Body of pancreas (tissue), 4 donors: ENCODE measurements at regions not wholly inside any gene's neighbourhood (a gene's known extent, or its start where the extent isn't known, plus 50 kb on each side); places are given as distances from the start of the nearest gene placed in this dataset.

Experiments used
- ATAC-seq: fragments of 150-250 bp; one replicate; pipeline ENCODE4 v1.9.1; 2016
- DNase-seq, 4 donors: peaks; one replicate each; pipeline ENCODE4 v3.0.0-alpha.2; 2019
- H3K27ac ChIP-seq, 4 donors: fragments of 200-600 bp; sonication (generic); 1 replicate in 3 of 4; 2 replicates in 1 of 4; pipeline versions ENCODE4 v1.5.1 to v1.6.1; 2016 to 2019; ENCODE audit warnings: mild to moderate bottlenecking in 1 of 4, mixed read lengths in 1 of 4, moderate library complexity in 1 of 4
- H3K27me3 ChIP-seq, 2 donors: fragments of 200-600 bp; sonication (generic); one replicate each; pipeline ENCODE4 v1.6.0; 2016; ENCODE audit warnings: mild to moderate bottlenecking in 1 of 2
- H3K36me3 ChIP-seq, 2 donors: fragments of 200-600 bp; sonication (generic); replicated peaks in 1 of 2; 2 replicates each; pipeline ENCODE4 v1.5.1; 2016; ENCODE audit warnings: low read depth in 2 of 2; ENCODE audit not compliant: insufficient read depth in 1 of 2
- H3K4me1 ChIP-seq: fragments of 200-600 bp; sonication (generic); one replicate; pipeline ENCODE4 v1.6.0; 2016
- H3K4me3 ChIP-seq, 2 donors: fragments of 200-600 bp; sonication (generic); 1 replicate in 1 of 2; 2 replicates in 1 of 2; pipeline ENCODE4 v1.5.1; 2016 to 2019
- H3K9me3 ChIP-seq, 3 donors: fragments of 200-600 bp; sonication (generic); 1 replicate in 2 of 3; 2 replicates in 1 of 3; pipeline ENCODE4 v1.5.1; 2016
- CTCF ChIP-seq, 7 experiments: fragments of 450-650 bp in 4 of 7; fragments of 200-600 bp in 3 of 7; sonication (generic) in 3 of 7; IDR thresholded peaks; one replicate each; pipeline ENCODE4 v1.5.1; 2016 to 2019; ENCODE audit warnings: antibody characterized with exemption in 7 of 7
- POLR2A ChIP-seq, 3 donors: fragments of 450-650 bp; IDR thresholded peaks; one replicate each; pipeline ENCODE4 v1.6.1; 2016; ENCODE audit warnings: antibody characterized with exemption in 3 of 3, mild to moderate bottlenecking in 2 of 3
- WGBS, 2 donors: methylation state at CpG; one replicate each; pipeline ENCODE4 v1.1.5; 2017; 5-methylcytosine and 5-hydroxymethylcytosine counted together
- intact Hi-C: fragments of 100-400 bp; cut with DNase I; formaldehyde crosslinking; loops from one replicate; pipeline ENCODE4 v1.15.1; 2023

DNA sequence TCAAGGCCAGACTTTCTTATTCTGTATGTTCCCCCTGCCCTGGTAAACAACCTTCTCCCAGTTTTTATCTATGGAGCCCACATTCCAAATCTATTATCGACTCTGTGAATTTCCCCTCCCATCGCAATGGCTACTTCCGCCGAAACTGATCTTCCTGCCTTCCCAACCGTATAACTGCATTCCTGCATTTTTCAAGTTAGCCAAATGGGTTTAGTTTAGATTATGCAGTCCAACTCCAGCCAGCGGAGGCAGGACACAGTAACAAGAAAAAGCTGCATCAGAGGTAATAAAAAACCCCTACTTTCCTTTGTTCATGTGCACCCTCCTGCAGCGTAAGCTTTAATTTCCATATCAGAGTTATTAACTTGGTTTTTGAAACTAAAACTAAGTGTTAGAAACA is 112.2 kb upstream of the ZNF91 start:
- intact Hi-C loops: no loop called here
- no peak for TF ChIP-seq CTCF (IDR thresholded peaks at IDR 0.05)
- TF ChIP-seq POLR2A (IDR thresholded peaks at IDR 0.05): no peak
- WGBS, 2 donors: 71 to 80% methylated on average over 7 of the region's 7 CpGs
- ATAC-seq (no peak), DNase-seq (no peak)
- H3K27ac ChIP-seq: no peak overlapping the region
- no peaks in the 10 kb centered on the region for H3K9me3 ChIP-seq
- no peaks in the 10 kb centered on the region for H3K27me3 ChIP-seq
- no peaks in the 10 kb centered on the region for H3K36me3 ChIP-seq
- H3K4me1 ChIP-seq: no peaks in the 10 kb centered on the region
- no peak overlapping the region for H3K4me3 ChIP-seq

DNA sequence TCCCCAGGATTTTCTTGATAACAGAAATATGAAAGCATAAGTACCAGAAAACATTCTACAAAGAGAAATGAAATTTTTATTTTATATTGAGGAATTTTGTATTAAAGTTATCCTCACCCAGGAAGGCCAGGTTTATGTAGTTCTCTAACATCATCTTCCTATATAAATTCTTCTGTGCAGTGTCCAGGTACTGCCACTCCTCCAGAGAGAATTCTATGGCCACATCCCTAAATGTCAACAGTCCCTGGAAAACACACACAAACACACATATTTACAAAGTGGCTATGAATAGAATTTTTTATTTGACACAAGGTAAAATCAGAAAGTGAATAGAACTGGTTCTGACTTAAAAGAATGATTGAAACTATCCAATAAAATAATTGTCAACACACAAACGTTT is 110.5 kb upstream of the ZNF91 start:
- Histone ChIP-seq H3K27me3 (no peaks in the 10 kb centered on the region), H3K27ac (no peak overlapping the region), H3K4me1 (no peaks in the 10 kb centered on the region), H3K36me3 (no peaks in the 10 kb centered on the region), H3K9me3 (no peaks in the 10 kb centered on the region), H3K4me3 (no peak overlapping the region)
- TF ChIP-seq CTCF (IDR thresholded peaks at IDR 0.05) (no peak), POLR2A (IDR thresholded peaks at IDR 0.05) (no peak)
- DNase-seq: no peak
- 7 to 13% methylated on average over 1 of the region's 1 CpG for WGBS, 2 donors
- intact Hi-C loops: no loop called here
- no peak for ATAC-seq

DNA sequence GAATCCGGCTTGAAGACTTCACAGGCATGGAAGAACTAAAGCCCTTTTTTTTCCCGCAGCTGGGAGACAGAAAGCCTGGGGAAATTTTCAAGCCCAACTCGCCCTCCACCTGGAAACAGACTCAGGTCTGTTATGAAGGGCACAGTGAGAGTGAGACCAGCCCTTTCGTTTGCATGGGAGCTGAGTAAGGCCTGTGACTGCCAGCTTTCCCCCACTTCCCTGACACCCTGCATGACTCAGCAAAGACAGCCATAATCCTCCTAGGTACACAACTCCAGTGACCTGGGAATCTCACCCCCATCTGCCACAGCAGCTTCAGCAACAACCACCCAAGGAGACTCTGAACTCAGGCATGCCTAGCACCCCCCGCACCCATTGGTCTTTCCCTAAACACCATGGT is 87.6 kb upstream of the ZNF91 start:
- ATAC-seq: no peak
- H3K9me3 ChIP-seq: peaks cover 0 to 7% (median 0%) of the 10 kb centered on the region in 3 donors
- DNase-seq: no peak
- no peak overlapping the region for H3K4me3 ChIP-seq
- 47 to 59% methylated on average over 5 of the region's 5 CpGs for WGBS, 2 donors
- H3K4me1 ChIP-seq: no peaks in the 10 kb centered on the region
- H3K27me3 ChIP-seq: no peaks in the 10 kb centered on the region
- no peaks in the 10 kb centered on the region for H3K36me3 ChIP-seq
- H3K27ac ChIP-seq: no peak overlapping the region
- intact Hi-C loops: no loop called here
- TF ChIP-seq POLR2A (IDR thresholded peaks at IDR 0.05): no peak
- no peak for TF ChIP-seq CTCF (IDR thresholded peaks at IDR 0.05)

- WGBS, 2 donors: 3 to 5% methylated on average over 2 of the region's 2 CpGs
- Histone ChIP-seq H3K4me3 (no peak overlapping the region), H3K27me3 (no peaks in the 10 kb centered on the region), H3K27ac (no peak overlapping the region), H3K36me3 (no peaks in the 10 kb centered on the region), H3K4me1 (no peaks in the 10 kb centered on the region), H3K9me3 (peaks cover 0 to 14% (median 0%) of the 10 kb centered on the region in 3 donors)
- peak; percentile 58 for ATAC-seq
- no peak for DNase-seq
- TF ChIP-seq CTCF (IDR thresholded peaks at IDR 0.05) (no peak), POLR2A (IDR thresholded peaks at IDR 0.05) (no peak)
- intact Hi-C loops: no loop called here
Observed at GRCh38 chr19:23481043-23481442, 85.8 kb upstream of the ZNF91 start.

GRCh38 chr19:23475477-23475876 is 80.2 kb upstream of the ZNF91 start:
- Histone ChIP-seq H3K4me3 (no peak overlapping the region), H3K9me3 (peaks cover 0 to 19% (median 0%) of the 10 kb centered on the region in 3 donors), H3K4me1 (no peaks in the 10 kb centered on the region), H3K27ac (no peak overlapping the region), H3K36me3 (no peaks in the 10 kb centered on the region), H3K27me3 (no peaks in the 10 kb centered on the region)
- WGBS, 2 donors: 30 to 48% methylated on average over 2 of the region's 2 CpGs
- DNase-seq (no peak), ATAC-seq (no peak)
- intact Hi-C loops: no loop called here
- no peak for TF ChIP-seq POLR2A (IDR thresholded peaks at IDR 0.05)
- no peak for TF ChIP-seq CTCF (IDR thresholded peaks at IDR 0.05)
